Mucosa of rectum (tissue), 2 donors: ENCODE measurements at regions not wholly inside any gene's neighbourhood (a gene's known extent, or its start where the extent isn't known, plus 50 kb on each side); places are given as distances from the start of the nearest gene placed in this dataset.

Source experiments
- H3K27ac ChIP-seq, 2 donors: one replicate each; pipeline ENCODE4 v1.7.0; 2013; ENCODE audit warnings: inconsistent platforms in 2 of 2, low read depth in 2 of 2, low read length in 2 of 2
- H3K27me3 ChIP-seq, 2 donors: one replicate each; pipeline ENCODE4 v1.7.0; 2013; ENCODE audit warnings: low read length in 2 of 2; ENCODE audit not compliant: control insufficient read depth in 2 of 2, insufficient read depth in 2 of 2
- H3K36me3 ChIP-seq, 2 donors: one replicate each; pipeline ENCODE4 v1.7.0; 2013; ENCODE audit warnings: low read length in 2 of 2; ENCODE audit not compliant: control insufficient read depth in 2 of 2, insufficient read depth in 2 of 2
- H3K4me1 ChIP-seq, 2 donors: one replicate each; pipeline ENCODE4 v1.7.0; 2013; ENCODE audit warnings: low read length in 2 of 2, mild to moderate bottlenecking in 1 of 2; ENCODE audit not compliant: control insufficient read depth in 2 of 2, insufficient read depth in 2 of 2
- H3K4me3 ChIP-seq, 2 donors: one replicate each; pipeline ENCODE4 v1.7.0; 2013; ENCODE audit warnings: low read length in 2 of 2
- H3K9ac ChIP-seq, 2 donors: one replicate each; pipeline ENCODE4 v1.7.0; 2013; ENCODE audit warnings: low read length in 2 of 2, low read depth in 1 of 2, mild to moderate bottlenecking in 1 of 2
- H3K9me3 ChIP-seq, 2 donors: one replicate each; pipeline ENCODE4 v1.7.0; 2013; ENCODE audit warnings: low read length in 2 of 2; ENCODE audit not compliant: control insufficient read depth in 2 of 2
- donor health status: healthy.
- donor health status: Normal muscosa, but diverticular disease.

- no peak overlapping the region for H3K9ac ChIP-seq
- H3K36me3 ChIP-seq = no peaks in the 10 kb centered on the region
- no peaks in the 10 kb centered on the region for H3K9me3 ChIP-seq
- H3K27ac ChIP-seq = no peak overlapping the region
- no peak overlapping the region for H3K4me3 ChIP-seq
- no peaks in the 10 kb centered on the region for H3K27me3 ChIP-seq
- no peaks in the 10 kb centered on the region for H3K4me1 ChIP-seq
These were observed 695.1 kb upstream of the CITED2 start for GRCh38 chr6:140069576-140069975.

- H3K9ac ChIP-seq = no peak overlapping the region
- H3K9me3 ChIP-seq = no peaks in the 10 kb centered on the region
- no peak overlapping the region for H3K4me3 ChIP-seq
- H3K27ac ChIP-seq = no peak overlapping the region
- H3K36me3 ChIP-seq = no peaks in the 10 kb centered on the region
- H3K4me1 ChIP-seq = no peaks in the 10 kb centered on the region
- no peaks in the 10 kb centered on the region for H3K27me3 ChIP-seq
These were observed 694.4 kb upstream of the CITED2 start for GRCh38 chr6:140068801-140069200.

- Histone ChIP-seq H3K9ac (no peak overlapping the region), H3K36me3 (no peaks in the 10 kb centered on the region), H3K27ac (no peak overlapping the region), H3K9me3 (no peaks in the 10 kb centered on the region), H3K4me1 (no peaks in the 10 kb centered on the region), H3K27me3 (no peaks in the 10 kb centered on the region), H3K4me3 (no peak overlapping the region)
These were observed 689.9 kb upstream of the CITED2 start for GRCh38 chr6:140064366-140064765.

GRCh38 chr6:140063021-140063399 is 688.6 kb upstream of the CITED2 start:
- no peak overlapping the region for H3K4me3 ChIP-seq
- no peak overlapping the region for H3K27ac ChIP-seq

GRCh38 chr6:140062043-140063020 is 687.9 kb upstream of the CITED2 start:
- Histone ChIP-seq H3K27me3 (no peaks in the 10 kb centered on the region), H3K9me3 (no peaks in the 10 kb centered on the region), H3K27ac (peak overlapping the region in 1 of 2 donors; percentile 35), H3K4me1 (no peaks in the 10 kb centered on the region), H3K9ac (no peak overlapping the region), H3K36me3 (no peaks in the 10 kb centered on the region), H3K4me3 (no peak overlapping the region)

More at GRCh38 chr6:140063021-140063399, 688.6 kb upstream of the CITED2 start:
- Histone ChIP-seq H3K9ac (no peak overlapping the region), H3K27me3 (no peaks in the 10 kb centered on the region), H3K36me3 (no peaks in the 10 kb centered on the region), H3K4me1 (no peaks in the 10 kb centered on the region), H3K9me3 (no peaks in the 10 kb centered on the region)

GRCh38 chr6:140061110-140062042 is 686.9 kb upstream of the CITED2 start:
- Histone ChIP-seq H3K9me3 (no peaks in the 10 kb centered on the region), H3K9ac (no peak overlapping the region), H3K27ac (peak overlapping the region in 1 of 2 donors; percentile 35), H3K27me3 (no peaks in the 10 kb centered on the region), H3K4me3 (no peak overlapping the region), H3K36me3 (no peaks in the 10 kb centered on the region), H3K4me1 (no peaks in the 10 kb centered on the region)

- no peak overlapping the region for H3K4me3 ChIP-seq
- H3K9ac ChIP-seq = no peak overlapping the region
- H3K27me3 ChIP-seq = no peaks in the 10 kb centered on the region
- no peaks in the 10 kb centered on the region for H3K36me3 ChIP-seq
- no peaks in the 10 kb centered on the region for H3K9me3 ChIP-seq
- H3K4me1 ChIP-seq = no peaks in the 10 kb centered on the region
- no peak overlapping the region for H3K27ac ChIP-seq
These were observed 685.5 kb upstream of the CITED2 start for GRCh38 chr6:140059947-140060346.

GRCh38 chr6:140058863-140059262 is 684.4 kb upstream of the CITED2 start:
- H3K27me3 ChIP-seq = no peaks in the 10 kb centered on the region
- no peak overlapping the region for H3K9ac ChIP-seq
- H3K36me3 ChIP-seq = no peaks in the 10 kb centered on the region
- no peaks in the 10 kb centered on the region for H3K9me3 ChIP-seq
- H3K27ac ChIP-seq = no peak overlapping the region
- no peaks in the 10 kb centered on the region for H3K4me1 ChIP-seq
- no peak overlapping the region for H3K4me3 ChIP-seq

- H3K27ac ChIP-seq = no peak overlapping the region
- no peaks in the 10 kb centered on the region for H3K9me3 ChIP-seq
- H3K36me3 ChIP-seq = no peaks in the 10 kb centered on the region
- H3K4me3 ChIP-seq = no peak overlapping the region
- H3K9ac ChIP-seq = no peak overlapping the region
- H3K4me1 ChIP-seq = no peaks in the 10 kb centered on the region
- no peaks in the 10 kb centered on the region for H3K27me3 ChIP-seq
These were observed 678.6 kb upstream of the CITED2 start for GRCh38 chr6:140052736-140053729.
